C4-2B (cell line): ENCODE measurements at regions not wholly inside any gene's neighbourhood (a gene's known extent, or its start where the extent isn't known, plus 50 kb on each side); places are given as distances from the start of the nearest gene placed in this dataset.

Experiments used
- CTCF ChIP-seq: fragments of 450-650 bp; conservative IDR thresholded peaks from 2 replicates; pipeline ENCODE4 v1.5.1; 2017; ENCODE audit warnings: mild to moderate bottlenecking
- ZFX ChIP-seq: fragments of 450-650 bp; IDR thresholded peaks from 2 replicates; pipeline ENCODE4 v1.6.1; 2017

- TF ChIP-seq CTCF (no peak), ZFX (no peak)
Observed at GRCh38 chr10:64134676-64135075, 613.5 kb downstream of the REEP3 start.
